ENCODE measurements at regions not wholly inside any gene's neighbourhood (a gene's known extent, or its start where the extent isn't known, plus 50 kb on each side); places are given as distances from the start of the nearest gene placed in this dataset.

DNA sequence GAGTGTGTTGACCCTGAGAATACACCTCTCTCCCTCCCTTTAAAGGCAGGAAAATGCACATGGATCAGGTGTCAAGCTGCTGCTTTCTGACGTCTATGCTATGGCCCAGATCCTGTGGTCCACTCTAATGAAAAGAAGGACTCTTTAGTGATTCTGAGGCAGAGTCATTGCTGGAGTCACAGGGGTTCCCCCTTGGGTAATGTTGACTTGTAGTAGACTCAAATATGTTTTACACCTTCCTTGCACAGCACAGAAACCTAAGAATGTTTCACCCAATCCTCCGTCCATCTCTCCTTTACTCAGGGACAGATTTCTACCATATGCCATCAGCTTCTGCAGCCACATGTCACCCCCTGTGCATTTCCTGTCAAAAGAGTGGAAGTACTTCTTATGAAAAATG, 525.4 kb downstream of the TMEM121 start:
- TF ChIP-seq EZH2 (IDR thresholded peaks at IDR 0.05; ENCODE audit: insufficient read depth, poor library complexity, severe bottlenecking) (no peak), EZH2phosphoT487 (IDR thresholded peaks at IDR 0.05; ENCODE audit: insufficient read depth, low read depth) (no peak)
